Vagina (tissue), 2 donors: ENCODE measurements at regions not wholly inside any gene's neighbourhood (a gene's known extent, or its start where the extent isn't known, plus 50 kb on each side); places are given as distances from the start of the nearest gene placed in this dataset.

Source experiments
- DNase-seq, 2 donors: peaks; one replicate each; pipeline ENCODE4 v3.0.0-alpha.2; 2017; ENCODE audit errors: extremely low spot score in 2 of 2
- H3K27ac ChIP-seq: fragments of 200-600 bp; sonication (generic); one replicate; pipeline ENCODE4 v1.5.1; 2019
- H3K27me3 ChIP-seq: fragments of 200-600 bp; sonication (generic); one replicate; pipeline ENCODE4 v1.5.1; 2019
- H3K36me3 ChIP-seq, 2 donors: fragments of 200-600 bp; sonication (generic); one replicate each; pipeline ENCODE4 v1.5.1; 2017 to 2019
- H3K4me1 ChIP-seq: fragments of 200-600 bp; sonication (generic); one replicate; pipeline ENCODE4 v1.5.1; 2019
- H3K4me3 ChIP-seq, 2 donors: fragments of 200-600 bp; sonication (generic); 1 replicate in 1 of 2; 2 replicates in 1 of 2; pipeline ENCODE4 v1.5.1; 2016 to 2019
- H3K9me3 ChIP-seq: fragments of 200-600 bp; sonication (generic); one replicate; pipeline ENCODE4 v1.5.1; 2019
- CTCF ChIP-seq, 3 experiments: fragments of 450-650 bp in 2 of 3; fragments of 200-600 bp in 1 of 3; sonication (generic) in 1 of 3; IDR thresholded peaks; one replicate each; pipeline ENCODE4 v1.5.1; 2017 to 2019; ENCODE audit warnings: antibody characterized with exemption in 3 of 3, mild to moderate bottlenecking in 2 of 3, moderate library complexity in 2 of 3
- POLR2A ChIP-seq, 2 donors: fragments of 450-650 bp; IDR thresholded peaks; one replicate each; pipeline ENCODE4 v1.6.1; 2017; ENCODE audit warnings: antibody characterized with exemption in 2 of 2, mild to moderate bottlenecking in 2 of 2, moderate library complexity in 2 of 2
- POLR2AphosphoS5 ChIP-seq, 2 donors: sonication (generic); formaldehyde crosslinking; IDR thresholded peaks; one replicate each; pipeline ENCODE4 v1.9.0; 2017; ENCODE audit warnings: antibody characterized with exemption in 2 of 2, mild to moderate bottlenecking in 2 of 2, low read depth in 1 of 2; ENCODE audit not compliant: insufficient read depth in 1 of 2
- intact Hi-C: fragments of 100-400 bp; cut with DNase I; formaldehyde crosslinking; loops from one replicate; pipeline ENCODE4 v1.15.1; 2023

- no peaks in the 10 kb centered on the region for H3K9me3 ChIP-seq
- no peak for DNase-seq
- H3K4me3 ChIP-seq = no peak overlapping the region
- no peaks in the 10 kb centered on the region for H3K27me3 ChIP-seq
- no peaks in the 10 kb centered on the region for H3K36me3 ChIP-seq
- intact Hi-C loops = no loop called here
- no peak overlapping the region for H3K27ac ChIP-seq
- no peaks in the 10 kb centered on the region for H3K4me1 ChIP-seq
- TF ChIP-seq POLR2AphosphoS5 (IDR thresholded peaks at IDR 0.05; ENCODE audit: insufficient read depth in 1 of 2, low read depth in 1 of 2) (no peak), CTCF (IDR thresholded peaks at IDR 0.05) (no peak), POLR2A (IDR thresholded peaks at IDR 0.05) (no peak)
Observed at GRCh38 chr6:63471654-63472053, 100.6 kb upstream of the LOC128125822 start.

DNA sequence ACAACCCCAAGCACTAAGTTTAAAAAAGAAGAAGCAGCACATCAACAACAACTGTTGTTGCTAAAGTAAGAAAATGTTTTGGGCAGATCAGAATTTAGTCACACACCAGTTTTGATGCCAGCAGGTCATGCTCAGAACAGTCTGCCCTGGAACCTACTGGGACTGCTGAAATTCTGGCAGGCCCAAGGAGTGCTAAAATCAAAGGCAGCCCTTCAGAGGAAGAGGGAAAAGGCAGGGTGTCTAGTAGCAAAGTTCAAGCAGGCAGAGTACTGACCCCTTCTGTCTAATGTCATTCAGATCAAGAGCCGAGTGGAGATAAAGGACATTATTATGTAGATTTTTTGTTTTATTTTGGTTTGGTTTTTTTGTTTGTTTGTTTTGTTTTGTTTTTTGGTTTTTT is 96.6 kb upstream of the LOC128125822 start:
- H3K27me3 ChIP-seq = no peaks in the 10 kb centered on the region
- TF ChIP-seq POLR2AphosphoS5 (IDR thresholded peaks at IDR 0.05; ENCODE audit: insufficient read depth in 1 of 2, low read depth in 1 of 2) = no peak
- TF ChIP-seq CTCF (IDR thresholded peaks at IDR 0.05) = no peak
- no peak for TF ChIP-seq POLR2A (IDR thresholded peaks at IDR 0.05)
- H3K4me3 ChIP-seq = no peak overlapping the region
- intact Hi-C loops = no loop called here
- H3K27ac ChIP-seq = no peak overlapping the region
- H3K4me1 ChIP-seq = no peaks in the 10 kb centered on the region
- H3K36me3 ChIP-seq = no peaks in the 10 kb centered on the region
- H3K9me3 ChIP-seq = no peaks in the 10 kb centered on the region
- DNase-seq = no peak

DNA sequence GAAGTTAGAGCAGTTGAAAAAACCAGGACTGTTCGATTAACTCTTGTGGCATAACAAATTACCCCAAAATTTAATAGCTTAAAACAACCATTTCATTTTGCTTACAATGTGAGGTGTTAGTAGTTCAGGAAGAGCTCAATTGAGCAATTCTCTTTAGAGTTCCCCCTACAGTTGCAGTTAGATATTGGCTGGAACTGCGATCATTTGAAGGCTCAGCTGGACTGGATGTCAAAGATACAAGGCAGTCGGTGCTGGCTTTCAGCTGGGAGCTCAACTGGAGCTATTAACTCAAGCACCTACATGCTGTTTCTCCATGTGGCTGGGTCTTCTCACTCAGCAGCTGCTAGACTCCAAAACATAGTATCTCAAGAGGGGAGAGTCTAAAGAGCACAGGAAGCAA is 96.0 kb upstream of the LOC128125822 start:
- TF ChIP-seq POLR2AphosphoS5 (IDR thresholded peaks at IDR 0.05; ENCODE audit: insufficient read depth in 1 of 2, low read depth in 1 of 2) (no peak), POLR2A (IDR thresholded peaks at IDR 0.05) (no peak), CTCF (IDR thresholded peaks at IDR 0.05) (no peak)
- no peaks in the 10 kb centered on the region for H3K4me1 ChIP-seq
- no peak overlapping the region for H3K27ac ChIP-seq
- H3K9me3 ChIP-seq = no peaks in the 10 kb centered on the region
- intact Hi-C loops = no loop called here
- no peak overlapping the region for H3K4me3 ChIP-seq
- no peak for DNase-seq
- H3K27me3 ChIP-seq = no peaks in the 10 kb centered on the region
- H3K36me3 ChIP-seq = no peaks in the 10 kb centered on the region

DNA sequence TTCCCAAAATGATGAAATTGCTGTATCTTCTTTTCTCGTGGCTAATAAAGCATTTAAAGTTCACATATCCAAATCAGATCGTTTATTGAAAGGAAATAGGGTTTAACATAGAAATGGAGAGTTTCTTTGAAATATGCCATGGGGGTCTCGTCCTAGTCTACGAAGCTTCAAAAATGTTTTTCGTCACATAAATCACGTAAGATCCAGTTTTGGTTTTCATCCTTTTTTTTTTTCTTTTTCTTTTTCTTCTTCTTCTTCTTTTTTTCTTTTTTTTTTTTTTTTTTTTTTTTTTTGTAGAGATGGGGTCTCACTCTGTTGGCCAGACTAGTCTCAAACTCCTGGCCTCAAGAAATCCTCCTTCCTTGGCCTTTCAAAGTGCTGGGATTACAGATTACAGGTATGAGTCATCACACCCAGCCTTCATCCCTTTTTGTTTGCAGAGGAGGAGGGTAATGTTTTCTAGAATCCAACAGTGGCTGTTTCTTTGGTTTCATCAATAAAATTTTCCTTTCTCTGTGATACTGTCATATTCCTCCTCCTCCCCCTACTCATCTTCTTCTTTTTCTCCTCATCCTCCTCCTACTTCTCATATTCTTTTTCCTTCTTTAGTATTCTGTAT is 94.7 kb upstream of the LOC128125822 start:
- H3K4me1 ChIP-seq = no peaks in the 10 kb centered on the region
- no peak for DNase-seq
- no peaks in the 10 kb centered on the region for H3K36me3 ChIP-seq
- H3K27ac ChIP-seq = no peak overlapping the region
- H3K4me3 ChIP-seq = no peak overlapping the region
- intact Hi-C loops = no loop called here
- no peak for TF ChIP-seq POLR2AphosphoS5 (IDR thresholded peaks at IDR 0.05; ENCODE audit: insufficient read depth in 1 of 2, low read depth in 1 of 2)
- TF ChIP-seq CTCF (IDR thresholded peaks at IDR 0.05) = no peak
- no peak for TF ChIP-seq POLR2A (IDR thresholded peaks at IDR 0.05)
- no peaks in the 10 kb centered on the region for H3K9me3 ChIP-seq
- H3K27me3 ChIP-seq = no peaks in the 10 kb centered on the region

- intact Hi-C loops = no loop called here
- TF ChIP-seq POLR2AphosphoS5 (IDR thresholded peaks at IDR 0.05; ENCODE audit: insufficient read depth in 1 of 2, low read depth in 1 of 2) = no peak
Observed at GRCh38 chr6:63478734-63479133, 93.5 kb upstream of the LOC128125822 start.

More at GRCh38 chr6:63478734-63479133, 93.5 kb upstream of the LOC128125822 start:
- Histone ChIP-seq H3K4me3 (no peak overlapping the region), H3K27ac (no peak overlapping the region), H3K9me3 (no peaks in the 10 kb centered on the region), H3K4me1 (no peaks in the 10 kb centered on the region), H3K27me3 (no peaks in the 10 kb centered on the region), H3K36me3 (no peaks in the 10 kb centered on the region)
- DNase-seq = no peak
